ENCODE measurements at regions not wholly inside any gene's neighbourhood (a gene's known extent, or its start where the extent isn't known, plus 50 kb on each side); places are given as distances from the start of the nearest gene placed in this dataset.

DNA sequence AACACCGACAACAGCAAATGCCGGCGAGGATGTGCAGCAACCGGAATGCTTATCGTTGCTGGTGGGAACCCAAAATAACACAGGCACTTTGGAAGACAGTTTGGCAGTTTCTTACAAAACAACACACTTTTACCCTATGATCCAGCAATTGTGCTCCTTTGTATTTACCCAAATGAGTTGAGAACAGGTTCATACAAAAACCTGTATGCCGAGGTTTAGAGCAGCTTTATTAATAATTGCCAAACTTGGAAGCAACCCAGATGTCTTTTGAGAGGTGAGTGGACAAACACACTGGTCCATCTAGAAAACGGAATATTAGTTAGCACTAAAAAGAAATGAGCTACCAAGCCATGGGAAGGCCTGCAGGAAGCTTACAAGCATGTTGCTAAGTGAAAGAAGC, 118.9 kb downstream of the CTTN start:
- no peak for DNase-seq
- POLR2A ChIA-PET = no interaction called here
- Mint-ChIP-seq H3K36me3 (ENCODE audit: insufficient read depth, unreplicated experiment) (peaks cover 14% of the 10 kb centered on the region), H3K9me3 (ENCODE audit: unreplicated experiment) (peaks cover 28% of the 10 kb centered on the region), H3K27ac (ENCODE audit: unreplicated experiment) (no peak overlapping the region), H3K4me3 (ENCODE audit: unreplicated experiment) (no peak overlapping the region), H3K4me1 (ENCODE audit: low read depth, unreplicated experiment) (peaks cover 6% of the 10 kb centered on the region), H3K27me3 (ENCODE audit: insufficient read depth, unreplicated experiment) (no peaks in the 10 kb centered on the region)
- H3K4me1 ChIP-seq = no peaks in the 10 kb centered on the region
- no peaks in the 10 kb centered on the region for H3K27me3 ChIP-seq (replicated peaks; ENCODE audit: control insufficient read depth, insufficient read depth, low read length)
- no TSS peak for BruUV-seq (replicated peaks)
- no peak overlapping the region for H3K4me3 ChIP-seq (ENCODE audit: low read depth, low read length)
- CTCF ChIA-PET = no interaction called here
- TF ChIP-seq, protein P1, sequence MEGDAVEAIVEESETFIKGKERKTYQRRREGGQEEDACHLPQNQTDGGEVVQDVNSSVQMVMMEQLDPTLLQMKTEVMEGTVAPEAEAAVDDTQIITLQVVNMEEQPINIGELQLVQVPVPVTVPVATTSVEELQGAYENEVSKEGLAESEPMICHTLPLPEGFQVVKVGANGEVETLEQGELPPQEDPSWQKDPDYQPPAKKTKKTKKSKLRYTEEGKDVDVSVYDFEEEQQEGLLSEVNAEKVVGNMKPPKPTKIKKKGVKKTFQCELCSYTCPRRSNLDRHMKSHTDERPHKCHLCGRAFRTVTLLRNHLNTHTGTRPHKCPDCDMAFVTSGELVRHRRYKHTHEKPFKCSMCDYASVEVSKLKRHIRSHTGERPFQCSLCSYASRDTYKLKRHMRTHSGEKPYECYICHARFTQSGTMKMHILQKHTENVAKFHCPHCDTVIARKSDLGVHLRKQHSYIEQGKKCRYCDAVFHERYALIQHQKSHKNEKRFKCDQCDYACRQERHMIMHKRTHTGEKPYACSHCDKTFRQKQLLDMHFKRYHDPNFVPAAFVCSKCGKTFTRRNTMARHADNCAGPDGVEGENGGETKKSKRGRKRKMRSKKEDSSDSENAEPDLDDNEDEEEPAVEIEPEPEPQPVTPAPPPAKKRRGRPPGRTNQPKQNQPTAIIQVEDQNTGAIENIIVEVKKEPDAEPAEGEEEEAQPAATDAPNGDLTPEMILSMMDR (IDR thresholded peaks at IDR 0.05; ENCODE audit: insufficient read depth in 1 of 2, low read depth in 1 of 2, low read length in 1 of 2, severe bottlenecking in 1 of 2, unreplicated experiment in 1 of 2) = no peak
- no peaks in the 10 kb centered on the region for H3K36me3 ChIP-seq (ENCODE audit: control insufficient read depth, insufficient read depth, low read length)
- peaks cover 26% of the 10 kb centered on the region for H3K9me3 ChIP-seq
- intact Hi-C loops (cut with micrococcal nuclease; ENCODE audit: unreplicated experiment) = no loop called here

DNA sequence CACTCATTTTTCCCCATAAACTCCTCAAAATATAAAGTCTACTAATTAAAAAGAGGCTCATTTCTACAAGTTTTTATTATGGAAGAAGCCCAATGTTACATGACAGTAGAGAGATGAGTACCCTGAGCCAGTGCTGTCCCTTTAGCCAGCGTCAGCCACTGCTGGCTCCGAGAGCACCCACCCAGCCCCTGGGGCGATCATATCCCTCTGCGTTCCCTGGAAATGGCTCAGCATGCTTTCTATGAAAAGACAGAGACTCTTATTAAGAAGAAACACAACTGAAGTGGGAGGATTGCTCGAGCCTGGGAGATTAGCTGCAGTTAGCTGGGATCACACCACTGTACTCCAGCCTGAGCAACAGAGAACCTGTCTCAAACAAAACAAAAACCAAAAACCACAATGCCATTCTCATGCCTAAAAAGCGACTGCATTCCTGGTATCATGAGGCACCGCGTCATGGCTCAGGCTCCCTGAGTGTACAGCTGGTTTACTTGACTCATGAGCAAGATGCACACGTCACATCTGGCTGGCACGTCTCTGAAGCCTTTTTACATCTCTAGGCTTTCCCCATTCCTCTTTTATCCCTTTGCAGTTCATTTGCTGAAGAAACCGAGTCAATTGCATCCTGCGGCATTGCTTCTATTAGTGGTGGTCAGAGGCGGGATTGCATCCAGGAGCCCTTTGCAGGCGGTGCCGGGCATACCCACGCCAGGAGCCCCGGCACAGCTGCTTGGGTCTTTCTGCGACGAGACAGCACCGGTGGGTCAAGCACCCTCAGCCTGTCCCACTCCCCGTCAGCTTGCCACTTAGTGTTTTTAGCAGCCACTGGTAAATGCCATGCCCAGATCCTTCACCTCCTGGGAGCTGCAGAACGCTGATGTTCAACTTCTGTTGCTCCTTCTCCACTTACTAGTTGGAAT, 119.9 kb downstream of the CTTN start:
- TF ChIP-seq, protein P1 (IDR thresholded peaks at IDR 0.05; ENCODE audit: insufficient read depth in 1 of 2, low read depth in 1 of 2, low read length in 1 of 2, severe bottlenecking in 1 of 2, unreplicated experiment in 1 of 2) = no peak
- intact Hi-C loops (cut with micrococcal nuclease; ENCODE audit: unreplicated experiment) = no loop called here
- no peaks in the 10 kb centered on the region for H3K36me3 ChIP-seq (ENCODE audit: control insufficient read depth, insufficient read depth, low read length)
- Mint-ChIP-seq H3K36me3 (ENCODE audit: insufficient read depth, unreplicated experiment) (peaks cover 6% of the 10 kb centered on the region), H3K4me1 (ENCODE audit: low read depth, unreplicated experiment) (peaks cover 6% of the 10 kb centered on the region), H3K27ac (ENCODE audit: unreplicated experiment) (no peak overlapping the region), H3K4me3 (ENCODE audit: unreplicated experiment) (no peak overlapping the region), H3K27me3 (ENCODE audit: insufficient read depth, unreplicated experiment) (no peaks in the 10 kb centered on the region), H3K9me3 (ENCODE audit: unreplicated experiment) (peaks cover 18% of the 10 kb centered on the region)
- H3K27me3 ChIP-seq (replicated peaks; ENCODE audit: control insufficient read depth, insufficient read depth, low read length) = no peaks in the 10 kb centered on the region
- no peak for DNase-seq
- no peaks in the 10 kb centered on the region for H3K4me1 ChIP-seq
- ChIA-PET CTCF (no interaction called here), POLR2A (no interaction called here)
- H3K4me3 ChIP-seq (ENCODE audit: low read depth, low read length) = no peak overlapping the region
- no TSS peak for BruUV-seq (replicated peaks)
- H3K9me3 ChIP-seq = peaks cover 17% of the 10 kb centered on the region

DNA sequence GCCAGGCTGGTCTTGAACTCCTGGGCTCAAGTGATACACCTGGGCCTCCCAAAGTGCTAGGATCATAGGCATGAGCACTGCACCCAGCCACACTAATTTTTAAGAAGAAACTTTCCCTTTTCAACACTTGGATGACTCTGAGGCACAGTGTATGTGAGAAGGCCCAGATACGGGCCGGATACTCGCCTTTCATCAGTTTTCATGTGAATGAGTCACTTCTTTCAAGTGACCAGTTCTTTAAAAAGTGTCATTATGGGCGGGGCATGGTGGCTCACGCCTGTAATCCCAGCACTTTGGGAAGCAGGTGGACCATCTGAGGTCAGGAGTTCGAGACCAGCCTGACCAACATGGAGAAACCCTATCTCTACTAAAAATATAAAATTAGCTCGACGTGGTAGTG, 120.8 kb downstream of the CTTN start:
- CTCF ChIA-PET = no interaction called here
- H3K4me3 Mint-ChIP-seq (ENCODE audit: unreplicated experiment) = no peak overlapping the region
- no peak for DNase-seq
- intact Hi-C loops (cut with micrococcal nuclease; ENCODE audit: unreplicated experiment) = no loop called here
- Histone ChIP-seq H3K36me3 (ENCODE audit: control insufficient read depth, insufficient read depth, low read length) (no peaks in the 10 kb centered on the region), H3K9me3 (peaks cover 8% of the 10 kb centered on the region; the same call in 1 of the 2 replicates), H3K4me3 (ENCODE audit: low read depth, low read length) (no peak overlapping the region), H3K27me3 (replicated peaks; ENCODE audit: control insufficient read depth, insufficient read depth, low read length) (no peaks in the 10 kb centered on the region), H3K4me1 (no peaks in the 10 kb centered on the region)
- H3K9me3 Mint-ChIP-seq (ENCODE audit: unreplicated experiment) = peaks cover 9% of the 10 kb centered on the region
- BruUV-seq (replicated peaks) = no TSS peak
- H3K27ac Mint-ChIP-seq (ENCODE audit: unreplicated experiment) = no peak overlapping the region
- TF ChIP-seq, protein P1 (IDR thresholded peaks at IDR 0.05; ENCODE audit: insufficient read depth in 1 of 2, low read depth in 1 of 2, low read length in 1 of 2, severe bottlenecking in 1 of 2, unreplicated experiment in 1 of 2) = no peak
- peaks cover 13% of the 10 kb centered on the region for H3K36me3 Mint-ChIP-seq (ENCODE audit: insufficient read depth, unreplicated experiment)
- POLR2A ChIA-PET = no interaction called here
- peaks cover 6% of the 10 kb centered on the region for H3K4me1 Mint-ChIP-seq (ENCODE audit: low read depth, unreplicated experiment)
- H3K27me3 Mint-ChIP-seq (ENCODE audit: insufficient read depth, unreplicated experiment) = no peaks in the 10 kb centered on the region

Measured in Caco-2 (cell line).